Activated B cell treated with CpG ODN at 0.5 μM for 24 hours (primary cell): ENCODE measurements at regions not wholly inside any gene's neighbourhood (a gene's known extent, or its start where the extent isn't known, plus 50 kb on each side); places are given as distances from the start of the nearest gene placed in this dataset.

Source experiments
- ATAC-seq: fragments of 200-7000 bp; cut with Tn5 transposase; one replicate; pipeline ENCODE4 v1.10.0; 2021; ENCODE audit warnings: low read depth, mild to moderate bottlenecking, moderate library complexity
- CTCF ChIA-PET: fragments of 350-600 bp; sonication (Branson Sonifier 250); formaldehyde crosslinking; loops from one replicate; lab custom pipeline; 2021; ENCODE audit warnings: antibody characterized with exemption; lab: Charles Lee
- POLR2A ChIA-PET: fragments of 350-600 bp; sonication (Branson Sonifier 250); formaldehyde crosslinking; loops from one replicate; lab custom pipeline; 2021; ENCODE audit warnings: antibody characterized with exemption; lab: Charles Lee
- DNase-seq: peaks from one replicate; pipeline ENCODE4 v3.0.0; 2022
- H3K27ac Mint-ChIP-seq: one replicate; pipeline ENCODE4 v1.8.0; 2020; ENCODE audit warnings: mixed read lengths
- H3K27me3 Mint-ChIP-seq: one replicate; pipeline ENCODE4 v1.8.0; 2021; ENCODE audit warnings: mixed read lengths
- H3K36me3 Mint-ChIP-seq: one replicate; pipeline ENCODE4 v1.8.0; 2021; ENCODE audit warnings: low read depth, mixed read lengths
- H3K4me1 Mint-ChIP-seq: one replicate; pipeline ENCODE4 v1.8.0; 2021; ENCODE audit warnings: mixed read lengths
- H3K4me3 Mint-ChIP-seq: one replicate; pipeline ENCODE4 v1.8.0; 2020; ENCODE audit warnings: mild to moderate bottlenecking, mixed read lengths
- H3K9me3 Mint-ChIP-seq: one replicate; pipeline ENCODE4 v1.8.0; 2020; ENCODE audit warnings: mixed read lengths
- CTCF ChIP-seq: fragments of 200-600 bp; IDR thresholded peaks from one replicate; pipeline ENCODE4 v1.8.0; 2022; ENCODE audit warnings: antibody characterized with exemption, mild to moderate bottlenecking
- intact Hi-C: fragments of 100-400 bp; cut with micrococcal nuclease; formaldehyde crosslinking; loops from one replicate; pipeline ENCODE4 v1.15.1; 2024

GRCh38 chr2:223161873-223162458 lies 110.0 kb downstream of the KCNE4 start:
- intact Hi-C loops = no loop called here
- ChIA-PET CTCF (no interaction called here), POLR2A (no interaction called here)
- no peak for TF ChIP-seq CTCF
- Mint-ChIP-seq H3K4me3 (no peak overlapping the region), H3K9me3 (no peaks in the 10 kb centered on the region), H3K36me3 (no peaks in the 10 kb centered on the region), H3K27me3 (peaks cover 3% of the 10 kb centered on the region), H3K27ac (no peak overlapping the region), H3K4me1 (no peaks in the 10 kb centered on the region)
- no peak for DNase-seq
- ATAC-seq = no peak

- Mint-ChIP-seq H3K9me3 (peaks cover 7% of the 10 kb centered on the region), H3K4me1 (no peaks in the 10 kb centered on the region), H3K27ac (no peak overlapping the region), H3K36me3 (no peaks in the 10 kb centered on the region), H3K4me3 (no peak overlapping the region), H3K27me3 (no peaks in the 10 kb centered on the region)
- DNase-seq (no peak), ATAC-seq (no peak)
- ChIA-PET POLR2A (no interaction called here), CTCF (no interaction called here)
- intact Hi-C loops = no loop called here
- TF ChIP-seq CTCF = no peak
Observed at GRCh38 chr2:223165423-223166214, 113.6 kb downstream of the KCNE4 start.

- DNase-seq (no peak), ATAC-seq (no peak)
- no peaks in the 10 kb centered on the region for H3K4me1 Mint-ChIP-seq
- H3K9me3 Mint-ChIP-seq = peaks cover 7% of the 10 kb centered on the region
- no peaks in the 10 kb centered on the region for H3K36me3 Mint-ChIP-seq
- CTCF ChIA-PET = no interaction called here
- TF ChIP-seq CTCF = no peak
- no peak overlapping the region for H3K27ac Mint-ChIP-seq
- no peaks in the 10 kb centered on the region for H3K27me3 Mint-ChIP-seq
- intact Hi-C loops = no loop called here
- H3K4me3 Mint-ChIP-seq = no peak overlapping the region
- POLR2A ChIA-PET = no interaction called here
Observed at GRCh38 chr2:223166215-223166493, 114.2 kb downstream of the KCNE4 start.

GRCh38 chr2:223166983-223167650 lies 115.1 kb downstream of the KCNE4 start:
- no peaks in the 10 kb centered on the region for H3K36me3 Mint-ChIP-seq
- H3K27me3 Mint-ChIP-seq = no peaks in the 10 kb centered on the region
- no peak overlapping the region for H3K4me3 Mint-ChIP-seq
- H3K27ac Mint-ChIP-seq = no peak overlapping the region
- CTCF ChIA-PET = no interaction called here
- intact Hi-C loops = no loop called here
- H3K4me1 Mint-ChIP-seq = no peaks in the 10 kb centered on the region
- no peak for TF ChIP-seq CTCF
- DNase-seq = no peak
- no peak for ATAC-seq
- peaks cover 7% of the 10 kb centered on the region for H3K9me3 Mint-ChIP-seq
- POLR2A ChIA-PET = no interaction called here

GRCh38 chr2:223169830-223170605 lies 118.0 kb downstream of the KCNE4 start:
- no peak for TF ChIP-seq CTCF
- H3K36me3 Mint-ChIP-seq = no peaks in the 10 kb centered on the region
- DNase-seq (no peak), ATAC-seq (no peak)
- CTCF ChIA-PET = no interaction called here
- peaks cover 7% of the 10 kb centered on the region for H3K9me3 Mint-ChIP-seq
- H3K4me1 Mint-ChIP-seq = no peaks in the 10 kb centered on the region
- H3K27me3 Mint-ChIP-seq = no peaks in the 10 kb centered on the region
- H3K4me3 Mint-ChIP-seq = no peak overlapping the region
- intact Hi-C loops = no loop called here
- POLR2A ChIA-PET = no interaction called here
- no peak overlapping the region for H3K27ac Mint-ChIP-seq
